Progenitor cell of endocrine pancreas (in vitro differentiated cells): ENCODE measurements at regions not wholly inside any gene's neighbourhood (a gene's known extent, or its start where the extent isn't known, plus 50 kb on each side); places are given as distances from the start of the nearest gene placed in this dataset.

ENCODE experiments used
- DNase-seq: peaks from one replicate; pipeline ENCODE4 v3.0.0; 2021; ENCODE audit warnings: low spot score; ENCODE audit not compliant: unreplicated experiment
- H3K27ac Mint-ChIP-seq: 2 replicates; pipeline ENCODE4 v1.8.0; 2021; ENCODE audit warnings: mild to moderate bottlenecking, moderate library complexity, mixed read lengths
- H3K27me3 Mint-ChIP-seq: 2 replicates; pipeline ENCODE4 v1.8.0; 2021; ENCODE audit warnings: mixed read lengths
- H3K36me3 Mint-ChIP-seq: 2 replicates; pipeline ENCODE4 v1.8.0; 2022; ENCODE audit warnings: mixed read lengths; ENCODE audit not compliant: insufficient read depth
- H3K4me1 Mint-ChIP-seq: 2 replicates; pipeline ENCODE4 v1.8.0; 2021; ENCODE audit warnings: low read depth, mixed read lengths
- H3K4me3 Mint-ChIP-seq: 2 replicates; pipeline ENCODE4 v1.8.0; 2021; ENCODE audit warnings: low read depth, mild to moderate bottlenecking, moderate library complexity, mixed read lengths
- H3K9me3 Mint-ChIP-seq: 2 replicates; pipeline ENCODE4 v1.8.0; 2021; ENCODE audit warnings: low read depth, mixed read lengths
- CTCF ChIP-seq: fragments of 200-600 bp; sonication (generic); IDR thresholded peaks from one replicate; pipeline ENCODE4 v1.5.0; 2021; ENCODE audit warnings: antibody characterized with exemption, mild to moderate bottlenecking; ENCODE audit not compliant: unreplicated experiment

GRCh38 chr5:97542469-97542868, 359.4 kb upstream of the RIOK2 start:
- Mint-ChIP-seq H3K27ac (no peak overlapping the region), H3K4me3 (no peak overlapping the region), H3K27me3 (peaks cover 29% of the 10 kb centered on the region), H3K36me3 (peaks cover 2% of the 10 kb centered on the region), H3K9me3 (peaks cover 5% of the 10 kb centered on the region), H3K4me1 (peaks cover 10% of the 10 kb centered on the region)
- TF ChIP-seq CTCF, result no peak
- no peak for DNase-seq

GRCh38 chr5:97543166-97543565, 360.1 kb upstream of the RIOK2 start:
- no peak for TF ChIP-seq CTCF
- Mint-ChIP-seq H3K27me3 (peaks cover 27% of the 10 kb centered on the region), H3K9me3 (peaks cover 5% of the 10 kb centered on the region)

GRCh38 chr5:97544240-97544639, 361.2 kb upstream of the RIOK2 start:
- Mint-ChIP-seq H3K9me3 (peaks cover 5% of the 10 kb centered on the region), H3K4me3 (no peak overlapping the region), H3K27me3 (peaks cover 27% of the 10 kb centered on the region), H3K27ac (no peak overlapping the region), H3K4me1 (peaks cover 7% of the 10 kb centered on the region), H3K36me3 (peaks cover 2% of the 10 kb centered on the region)
- no peak for DNase-seq
- no peak for TF ChIP-seq CTCF

More at GRCh38 chr5:97543166-97543565, 360.1 kb upstream of the RIOK2 start:
- no peak overlapping the region for H3K27ac Mint-ChIP-seq
- no peak overlapping the region for H3K4me3 Mint-ChIP-seq
- DNase-seq, result no peak
- peaks cover 10% of the 10 kb centered on the region for H3K4me1 Mint-ChIP-seq
- peaks cover 2% of the 10 kb centered on the region for H3K36me3 Mint-ChIP-seq

- Mint-ChIP-seq H3K27me3 (peaks cover 27% of the 10 kb centered on the region), H3K4me3 (no peak overlapping the region), H3K27ac (no peak overlapping the region), H3K9me3 (peaks cover 2% of the 10 kb centered on the region), H3K4me1 (peaks cover 2% of the 10 kb centered on the region), H3K36me3 (peaks cover 2% of the 10 kb centered on the region)
- no peak for DNase-seq
- no peak for TF ChIP-seq CTCF
Observed at GRCh38 chr5:97544678-97545077, 361.6 kb upstream of the RIOK2 start.

- H3K4me1 Mint-ChIP-seq, result no peaks in the 10 kb centered on the region
- peaks cover 27% of the 10 kb centered on the region for H3K27me3 Mint-ChIP-seq
- peaks cover 2% of the 10 kb centered on the region for H3K9me3 Mint-ChIP-seq
- no peak for TF ChIP-seq CTCF
- H3K27ac Mint-ChIP-seq, result no peak overlapping the region
- peaks cover 2% of the 10 kb centered on the region for H3K36me3 Mint-ChIP-seq
- DNase-seq, result no peak
- H3K4me3 Mint-ChIP-seq, result no peak overlapping the region
Observed at GRCh38 chr5:97545446-97545845, 362.4 kb upstream of the RIOK2 start.
